ENCODE measurements at regions not wholly inside any gene's neighbourhood (a gene's known extent, or its start where the extent isn't known, plus 50 kb on each side); places are given as distances from the start of the nearest gene placed in this dataset.

DNA sequence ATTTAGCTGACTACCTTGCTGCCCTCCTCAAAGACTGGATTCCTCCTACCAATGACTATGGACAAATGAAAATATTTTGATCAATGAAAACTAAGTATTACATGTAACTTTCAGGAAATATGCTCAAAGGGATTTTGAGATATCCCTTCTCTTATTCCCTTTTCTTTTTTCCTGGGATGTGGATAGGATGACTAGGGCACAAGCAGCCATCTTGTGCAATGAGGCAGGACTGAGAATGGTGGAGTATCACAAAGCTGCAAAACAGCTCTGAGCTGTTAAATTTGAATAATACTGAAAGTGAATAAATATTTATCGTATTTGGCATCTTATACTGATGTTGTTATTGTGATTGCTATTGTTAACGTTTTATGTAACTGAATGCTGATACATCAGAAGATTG is 333.1 kb upstream of the NUDT12 start:
- H2BK20ac ChIP-seq (ENCODE audit: low read depth, low read length): no peak overlapping the region
- H3K27ac ChIP-seq (ENCODE audit: insufficient read depth, low read length): no peak overlapping the region
- ATAC-seq (ENCODE audit: low read depth) (no peak), DNase-seq (no peak)
- H3K4me1 ChIP-seq (ENCODE audit: control insufficient read depth, insufficient read depth, low read length): no peaks in the 10 kb centered on the region
- no peak overlapping the region for H2AK9ac ChIP-seq (replicated peaks; ENCODE audit: low read depth, low read length, poor library complexity)
- H3K9me1 ChIP-seq (ENCODE audit: insufficient read depth, low read length): no peaks in the 10 kb centered on the region
- H3K56ac ChIP-seq (ENCODE audit: extremely low read depth, insufficient read depth, low read length): no peak overlapping the region
- no peak overlapping the region for H3K4me2 ChIP-seq (ENCODE audit: low read depth, low read length)
- BruUV-seq (replicated peaks): no TSS peak
- intact Hi-C loops (cut with micrococcal nuclease) (no loop called here), dilution Hi-C loops (cut with HindIII; ENCODE audit: low sequenced_read_pairs, unreplicated experiment) (no loop called here), in situ Hi-C loops (cut with MboI; ENCODE audit: low sequenced_read_pairs) (no loop called here)
- H3K18ac ChIP-seq (ENCODE audit: low read depth, low read length): no peak overlapping the region
- ChIA-PET CTCF (no interaction called here), POLR2A (ENCODE audit: unreplicated experiment) (no interaction called here)
- H4K20me1 ChIP-seq (ENCODE audit: insufficient read depth, low read length): no peaks in the 10 kb centered on the region
- H2BK15ac ChIP-seq (ENCODE audit: low read depth, low read length): no peak overlapping the region
- TF ChIP-seq NFE2L2 (IDR thresholded peaks at IDR 0.05; ENCODE audit: low read depth, low read length) (no peak), FOS (IDR thresholded peaks at IDR 0.05; ENCODE audit: low read depth, low read length) (no peak), RFX5 (IDR thresholded peaks at IDR 0.05; ENCODE audit: low read depth, low read length) (no peak), MXI1 (IDR thresholded peaks at IDR 0.05; ENCODE audit: borderline replicate concordance, low read depth, low read length) (no peak), BHLHE40 (IDR thresholded peaks at IDR 0.05; ENCODE audit: low read depth, low read length) (no peak), SMC3 (IDR thresholded peaks at IDR 0.05; ENCODE audit: low read depth, low read length) (no peak), RAD21 (IDR thresholded peaks at IDR 0.05; ENCODE audit: low read length) (no peak), POLR2A (IDR thresholded peaks at IDR 0.05; ENCODE audit: low read depth, low read length) (no peak), RCOR1 (IDR thresholded peaks at IDR 0.05; ENCODE audit: insufficient replicate concordance, low read length) (no peak), MAFK (IDR thresholded peaks at IDR 0.05; ENCODE audit: low read depth, low read length) (no peak), MAZ (IDR thresholded peaks at IDR 0.05; ENCODE audit: borderline replicate concordance, low read depth, low read length) (no peak), CHD1 (IDR thresholded peaks at IDR 0.05; ENCODE audit: low read depth, low read length) (no peak), CEBPB (IDR thresholded peaks at IDR 0.05; ENCODE audit: low read depth, low read length) (no peak)
- TF ChIP-seq, protein P1, sequence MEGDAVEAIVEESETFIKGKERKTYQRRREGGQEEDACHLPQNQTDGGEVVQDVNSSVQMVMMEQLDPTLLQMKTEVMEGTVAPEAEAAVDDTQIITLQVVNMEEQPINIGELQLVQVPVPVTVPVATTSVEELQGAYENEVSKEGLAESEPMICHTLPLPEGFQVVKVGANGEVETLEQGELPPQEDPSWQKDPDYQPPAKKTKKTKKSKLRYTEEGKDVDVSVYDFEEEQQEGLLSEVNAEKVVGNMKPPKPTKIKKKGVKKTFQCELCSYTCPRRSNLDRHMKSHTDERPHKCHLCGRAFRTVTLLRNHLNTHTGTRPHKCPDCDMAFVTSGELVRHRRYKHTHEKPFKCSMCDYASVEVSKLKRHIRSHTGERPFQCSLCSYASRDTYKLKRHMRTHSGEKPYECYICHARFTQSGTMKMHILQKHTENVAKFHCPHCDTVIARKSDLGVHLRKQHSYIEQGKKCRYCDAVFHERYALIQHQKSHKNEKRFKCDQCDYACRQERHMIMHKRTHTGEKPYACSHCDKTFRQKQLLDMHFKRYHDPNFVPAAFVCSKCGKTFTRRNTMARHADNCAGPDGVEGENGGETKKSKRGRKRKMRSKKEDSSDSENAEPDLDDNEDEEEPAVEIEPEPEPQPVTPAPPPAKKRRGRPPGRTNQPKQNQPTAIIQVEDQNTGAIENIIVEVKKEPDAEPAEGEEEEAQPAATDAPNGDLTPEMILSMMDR (conservative IDR thresholded peaks at IDR 0.05; ENCODE audit: low read depth, low read length): no peak
- TF ChIP-seq, protein P2, sequence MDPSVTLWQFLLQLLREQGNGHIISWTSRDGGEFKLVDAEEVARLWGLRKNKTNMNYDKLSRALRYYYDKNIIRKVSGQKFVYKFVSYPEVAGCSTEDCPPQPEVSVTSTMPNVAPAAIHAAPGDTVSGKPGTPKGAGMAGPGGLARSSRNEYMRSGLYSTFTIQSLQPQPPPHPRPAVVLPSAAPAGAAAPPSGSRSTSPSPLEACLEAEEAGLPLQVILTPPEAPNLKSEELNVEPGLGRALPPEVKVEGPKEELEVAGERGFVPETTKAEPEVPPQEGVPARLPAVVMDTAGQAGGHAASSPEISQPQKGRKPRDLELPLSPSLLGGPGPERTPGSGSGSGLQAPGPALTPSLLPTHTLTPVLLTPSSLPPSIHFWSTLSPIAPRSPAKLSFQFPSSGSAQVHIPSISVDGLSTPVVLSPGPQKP (IDR thresholded peaks at IDR 0.05; ENCODE audit: borderline replicate concordance, low read depth, low read length): no peak
- TF ChIP-seq, protein P3, sequence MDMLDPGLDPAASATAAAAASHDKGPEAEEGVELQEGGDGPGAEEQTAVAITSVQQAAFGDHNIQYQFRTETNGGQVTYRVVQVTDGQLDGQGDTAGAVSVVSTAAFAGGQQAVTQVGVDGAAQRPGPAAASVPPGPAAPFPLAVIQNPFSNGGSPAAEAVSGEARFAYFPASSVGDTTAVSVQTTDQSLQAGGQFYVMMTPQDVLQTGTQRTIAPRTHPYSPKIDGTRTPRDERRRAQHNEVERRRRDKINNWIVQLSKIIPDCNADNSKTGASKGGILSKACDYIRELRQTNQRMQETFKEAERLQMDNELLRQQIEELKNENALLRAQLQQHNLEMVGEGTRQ (IDR thresholded peaks at IDR 0.05; ENCODE audit: low read depth, low read length): no peak
- no peak overlapping the region for H2AK5ac ChIP-seq (ENCODE audit: low read depth, low read length)
- no peak overlapping the region for H4K91ac ChIP-seq (ENCODE audit: insufficient read depth, low read depth, low read length)
- H3K36me3 ChIP-seq (ENCODE audit: control insufficient read depth, insufficient read depth, low read length): no peaks in the 10 kb centered on the region
- H3K79me1 ChIP-seq (ENCODE audit: low read depth in 1 of 2, low read length in 2 of 2): no peaks in the 10 kb centered on the region
- H3K4me3 ChIP-seq (ENCODE audit: insufficient read depth, low read depth, low read length): no peak overlapping the region
- no peak overlapping the region for H2BK120ac ChIP-seq (ENCODE audit: low read depth, low read length)
- no peak overlapping the region for H3K23ac ChIP-seq (ENCODE audit: low read depth, low read length)
- WGBS, 2 experiments (ENCODE audit: extremely low coverage in 2 of 2, insufficient read length in 1 of 2): no CpG with 5 or more reads among the region's 2 CpGs
- H2BK5ac ChIP-seq (ENCODE audit: low read depth, low read length, poor library complexity, severe bottlenecking): no peak overlapping the region
- no peaks in the 10 kb centered on the region for H3K9me3 ChIP-seq (ENCODE audit: control insufficient read depth, insufficient read depth, low read length)
- H2AFZ ChIP-seq (replicated peaks; ENCODE audit: low read length, poor library complexity): no peak overlapping the region
- H4K5ac ChIP-seq (ENCODE audit: low read depth, low read length): no peak overlapping the region
- H3K4ac ChIP-seq (ENCODE audit: low read depth, low read length): no peak overlapping the region
- no peak overlapping the region for H3K9ac ChIP-seq (ENCODE audit: low read depth, low read length)
- H3K27me3 ChIP-seq (ENCODE audit: control insufficient read depth, insufficient read depth, low read length): no peaks in the 10 kb centered on the region
- H3K14ac ChIP-seq (replicated peaks; ENCODE audit: low read depth, low read length): no peak overlapping the region
- no peak overlapping the region for H4K8ac ChIP-seq (ENCODE audit: low read depth in 2 of 2, low read length in 2 of 2)

All from IMR-90 (cell line).